ENCODE measurements at regions not wholly inside any gene's neighbourhood (a gene's known extent, or its start where the extent isn't known, plus 50 kb on each side); places are given as distances from the start of the nearest gene placed in this dataset.

DNA sequence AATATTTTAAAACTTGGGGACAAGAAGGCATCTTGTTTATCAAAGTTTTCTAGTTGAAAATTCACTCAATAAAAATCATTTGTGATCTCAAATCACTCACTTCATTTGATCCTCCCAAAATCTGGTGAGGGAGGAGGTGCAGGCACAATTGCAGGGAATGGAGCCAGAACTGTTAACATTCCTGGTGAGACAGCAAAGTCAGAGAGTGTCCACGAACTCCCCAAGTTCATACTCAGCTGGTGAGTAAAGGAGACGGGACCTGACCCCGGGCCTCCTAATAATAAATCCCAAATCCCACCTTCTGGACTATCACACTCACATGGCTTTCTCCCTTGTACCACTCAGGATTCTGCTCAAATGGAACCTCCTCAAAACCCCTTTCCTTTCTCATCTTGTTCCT is 252.3 kb upstream of the LRTM1 start:
- TF ChIP-seq POLR2A (IDR thresholded peaks at IDR 0.05; ENCODE audit: low read length) (no peak), GATA1 (IDR thresholded peaks at IDR 0.05; ENCODE audit: low read depth, low read length) (no peak)
- no peak for DNase-seq

DNA sequence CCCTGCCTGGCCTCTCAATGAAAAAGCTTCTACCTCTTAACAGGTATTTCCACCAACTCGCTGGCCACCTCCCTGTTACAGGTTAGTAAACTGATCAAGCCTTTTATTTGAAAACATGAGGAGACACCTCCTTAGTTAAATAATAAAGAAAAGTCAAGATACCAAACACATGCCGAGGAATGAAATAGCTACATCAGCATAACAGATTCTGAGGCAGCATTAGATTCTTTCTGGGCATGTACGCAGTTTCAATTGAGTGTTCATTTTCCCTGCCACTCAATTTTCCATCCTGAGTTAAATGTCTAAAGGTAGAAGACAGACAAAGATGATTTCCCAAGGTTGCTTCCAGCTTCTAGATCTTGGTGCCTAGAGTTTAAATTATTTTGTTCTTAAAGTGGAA is 250.5 kb upstream of the LRTM1 start:
- DNase-seq, result no peak
- TF ChIP-seq GATA1 (IDR thresholded peaks at IDR 0.05; ENCODE audit: low read depth, low read length) (no peak), POLR2A (IDR thresholded peaks at IDR 0.05; ENCODE audit: low read length) (no peak)

DNA sequence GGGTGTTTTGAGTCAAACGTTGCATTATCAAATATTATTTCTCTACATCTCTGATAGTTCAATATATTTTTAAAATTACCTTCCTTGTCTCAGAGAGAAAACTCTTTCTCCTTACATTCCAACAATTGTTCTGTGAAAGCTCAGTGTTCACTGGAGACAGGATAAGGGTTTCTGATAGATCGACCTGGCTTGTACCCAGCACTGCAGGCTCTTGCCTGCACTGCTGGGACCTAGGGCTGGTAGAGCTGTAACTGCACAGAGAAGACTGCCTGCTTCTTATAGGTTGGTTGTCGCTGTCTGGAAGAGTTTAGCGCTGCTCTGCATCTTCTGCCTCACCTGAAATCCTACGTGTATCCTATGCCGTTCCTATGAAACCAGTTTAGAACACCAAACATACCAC is 249.9 kb upstream of the LRTM1 start:
- no peak for TF ChIP-seq GATA1 (IDR thresholded peaks at IDR 0.05; ENCODE audit: low read depth, low read length)
- TF ChIP-seq POLR2A (IDR thresholded peaks at IDR 0.05; ENCODE audit: low read length), result no peak
- DNase-seq, result no peak

DNA sequence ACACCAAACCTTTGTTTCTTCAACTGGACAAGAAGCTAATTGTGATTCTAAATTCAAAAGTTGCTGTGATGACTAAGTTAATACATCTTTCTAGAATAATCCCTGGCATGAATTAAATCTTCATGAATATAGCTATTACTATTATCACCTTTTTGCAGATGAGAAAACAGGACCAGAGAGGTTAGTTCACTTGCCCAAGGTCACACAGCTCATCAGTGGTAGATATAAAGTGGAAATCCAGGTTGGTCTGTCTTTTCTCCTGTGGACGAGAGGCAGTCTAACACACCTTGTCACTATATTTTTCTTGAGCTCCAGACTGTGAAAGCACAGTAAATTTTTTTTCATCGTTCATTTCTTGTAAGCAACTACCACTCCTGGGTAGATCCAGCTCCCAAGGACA is 247.6 kb upstream of the LRTM1 start:
- no peak for DNase-seq
- TF ChIP-seq GATA1 (IDR thresholded peaks at IDR 0.05; ENCODE audit: low read depth, low read length) (no peak), POLR2A (IDR thresholded peaks at IDR 0.05; ENCODE audit: low read length) (no peak)

DNA sequence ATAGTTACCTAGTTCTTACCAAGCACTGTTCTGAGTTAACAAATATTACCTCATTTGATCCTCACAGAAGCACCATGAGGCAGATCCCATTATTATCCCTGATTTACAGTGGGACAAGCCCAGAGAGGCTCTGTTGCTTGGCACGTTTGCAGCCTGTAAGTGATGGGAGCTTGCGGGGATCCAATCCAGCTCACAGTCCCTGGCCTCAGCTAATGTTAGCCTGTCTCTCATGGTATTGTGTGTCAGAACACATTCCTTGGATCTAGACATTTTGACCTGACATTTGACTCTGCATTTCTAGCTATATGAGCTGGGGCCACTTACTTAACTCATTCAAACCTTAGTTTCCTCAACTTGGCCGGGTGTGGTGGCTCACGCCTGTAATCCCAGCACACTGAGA is 246.9 kb upstream of the LRTM1 start:
- TF ChIP-seq GATA1 (IDR thresholded peaks at IDR 0.05; ENCODE audit: low read depth, low read length), result no peak
- no peak for TF ChIP-seq POLR2A (IDR thresholded peaks at IDR 0.05; ENCODE audit: low read length)
- DNase-seq, result no peak

DNA sequence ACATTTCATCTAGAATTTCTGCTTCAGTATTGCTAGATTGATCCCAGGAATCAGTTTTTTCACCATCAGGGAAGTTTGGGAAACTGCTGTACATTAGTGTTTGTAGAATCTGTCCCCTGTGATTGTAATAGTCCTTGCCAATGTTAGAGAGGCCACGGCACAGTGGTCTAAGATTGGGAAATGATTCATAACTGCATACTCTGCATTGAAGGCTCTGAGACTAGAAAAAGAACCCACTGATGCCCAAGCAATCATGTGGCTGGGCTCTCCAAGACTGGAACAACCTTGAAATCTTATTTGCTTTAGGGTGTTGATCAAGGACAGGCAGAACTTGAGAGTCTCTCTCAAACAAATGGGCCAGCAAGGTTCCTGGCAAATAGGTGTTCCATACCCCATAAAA is 245.6 kb upstream of the LRTM1 start:
- TF ChIP-seq GATA1 (IDR thresholded peaks at IDR 0.05; ENCODE audit: low read depth, low read length) (no peak), POLR2A (IDR thresholded peaks at IDR 0.05; ENCODE audit: low read length) (no peak)
- no peak for DNase-seq

DNA sequence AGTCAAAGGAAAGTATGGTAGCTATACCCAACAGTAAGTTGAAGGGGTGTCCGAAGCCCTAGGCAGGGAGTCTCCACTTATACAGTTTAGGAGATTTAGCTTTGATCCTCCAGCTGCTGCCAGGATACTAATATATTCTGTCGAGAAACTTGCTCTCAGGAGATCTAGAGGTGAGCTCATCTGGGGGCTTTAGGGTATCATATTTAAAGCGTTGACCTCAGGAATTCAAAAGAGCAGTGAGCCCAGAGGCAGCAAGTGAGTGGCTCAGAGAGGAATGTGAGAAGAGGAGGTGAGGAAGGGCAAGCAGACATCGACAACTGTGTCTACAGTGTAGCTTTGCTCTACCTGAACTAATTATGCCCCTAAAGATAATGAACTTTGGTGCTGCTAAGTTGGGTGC is 245.1 kb upstream of the LRTM1 start:
- no peak for DNase-seq
- TF ChIP-seq POLR2A (IDR thresholded peaks at IDR 0.05; ENCODE audit: low read length) (no peak), GATA1 (IDR thresholded peaks at IDR 0.05; ENCODE audit: low read depth, low read length) (no peak)

DNA sequence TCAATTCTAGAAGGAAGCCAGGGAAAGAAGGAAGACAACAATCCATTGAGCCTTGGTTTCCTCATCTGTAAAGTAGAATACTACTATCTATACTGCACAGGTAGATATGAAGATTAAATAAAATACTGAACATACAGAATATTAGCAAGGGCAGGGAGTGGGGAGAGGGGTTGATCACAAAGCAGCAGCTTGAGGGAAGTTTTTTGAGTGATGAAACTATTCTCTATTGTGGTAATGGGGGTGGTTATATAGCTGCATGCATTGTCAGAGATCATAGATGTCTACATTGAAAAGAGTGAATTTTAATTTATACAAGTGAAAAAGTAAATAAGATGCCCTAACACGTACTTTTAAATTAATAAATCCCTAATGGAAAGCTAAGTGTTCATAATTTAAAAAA is 242.6 kb upstream of the LRTM1 start:
- TF ChIP-seq GATA1 (IDR thresholded peaks at IDR 0.05; ENCODE audit: low read depth, low read length), result no peak
- TF ChIP-seq POLR2A (IDR thresholded peaks at IDR 0.05; ENCODE audit: low read length), result no peak
- no peak for DNase-seq

GRCh38 chr3:55169608-55170072 is 241.8 kb upstream of the LRTM1 start:
- TF ChIP-seq GATA1 (IDR thresholded peaks at IDR 0.05; ENCODE audit: low read depth, low read length) (no peak), POLR2A (IDR thresholded peaks at IDR 0.05; ENCODE audit: low read length) (no peak)
- DNase-seq, result no peak

DNA sequence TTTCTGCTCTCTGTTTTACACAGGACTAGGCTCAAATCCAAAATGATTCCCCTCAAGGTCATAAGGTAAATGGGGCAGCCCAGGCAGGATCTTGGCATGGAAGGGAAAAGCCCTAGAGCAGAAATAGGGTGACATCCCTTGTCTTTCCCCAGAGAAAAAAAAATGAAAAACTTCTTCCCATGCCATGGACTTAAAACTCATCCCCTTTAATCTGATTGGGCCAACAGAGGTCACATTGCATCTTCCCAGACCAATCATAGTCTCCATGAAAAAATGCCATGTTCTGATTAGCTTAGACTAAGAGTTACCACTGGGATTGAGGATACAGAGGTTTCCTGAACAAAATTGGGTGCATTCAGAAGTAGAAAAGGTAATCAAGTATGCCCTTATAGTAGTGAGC is 241.3 kb upstream of the LRTM1 start:
- TF ChIP-seq POLR2A (IDR thresholded peaks at IDR 0.05; ENCODE audit: low read length), result no peak
- no peak for TF ChIP-seq GATA1 (IDR thresholded peaks at IDR 0.05; ENCODE audit: low read depth, low read length)

GRCh38 chr3:55167586-55168317 is 239.9 kb upstream of the LRTM1 start:
- TF ChIP-seq GATA1 (IDR thresholded peaks at IDR 0.05; ENCODE audit: low read depth, low read length) (no peak), POLR2A (IDR thresholded peaks at IDR 0.05; ENCODE audit: low read length) (no peak)
- no peak for DNase-seq

More for the DNA sequence above, 241.3 kb upstream of the LRTM1 start:
- no peak for DNase-seq

DNA sequence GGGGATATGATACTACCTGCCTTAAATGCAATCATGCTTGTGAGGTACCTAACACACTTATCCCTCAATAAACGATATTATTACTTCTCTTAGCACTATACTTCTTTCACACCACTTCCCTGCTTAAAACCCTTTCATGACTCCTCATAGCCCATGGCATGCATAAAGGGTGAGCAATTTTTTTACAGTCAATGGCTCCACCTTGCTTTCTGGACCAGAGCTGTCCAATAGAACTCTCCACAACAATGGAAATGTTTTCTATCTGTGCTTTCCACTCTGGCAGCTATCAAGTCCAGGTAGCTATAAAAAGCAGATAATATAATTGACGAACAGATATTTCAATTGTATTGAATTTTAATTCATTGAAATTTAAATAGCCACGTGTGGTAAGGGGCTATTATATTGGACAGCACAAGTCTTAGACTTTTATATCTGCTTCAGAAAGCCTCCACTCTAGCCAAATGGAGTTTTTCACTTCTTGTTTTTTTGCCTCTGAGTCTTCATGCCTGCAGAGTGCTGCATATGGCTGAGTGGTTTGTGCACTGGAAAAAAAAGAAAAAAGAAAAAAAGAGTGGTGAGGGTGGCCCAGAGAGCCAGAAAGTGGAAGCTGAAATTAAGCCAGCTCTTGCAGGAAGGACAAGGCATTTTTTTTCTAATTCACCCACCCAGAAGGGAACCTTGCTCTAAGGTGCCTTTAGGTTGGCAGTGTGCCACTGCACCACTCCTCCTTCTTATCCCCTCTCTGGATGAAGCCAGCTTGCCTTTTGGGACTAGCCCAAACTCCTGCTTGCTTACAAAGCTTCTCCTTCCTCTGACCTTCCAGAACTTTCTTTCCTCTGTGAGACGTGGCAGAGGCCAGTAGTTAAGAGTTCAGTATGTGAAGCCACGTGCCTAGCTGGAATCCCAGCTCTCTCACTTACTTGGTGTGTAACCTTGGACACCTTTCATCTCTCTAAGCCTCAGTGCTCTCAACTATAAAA is 239.0 kb upstream of the LRTM1 start:
- DNase-seq, result no peak
- TF ChIP-seq GATA1 (IDR thresholded peaks at IDR 0.05; ENCODE audit: low read depth, low read length), result no peak
- no peak for TF ChIP-seq POLR2A (IDR thresholded peaks at IDR 0.05; ENCODE audit: low read length)

DNA sequence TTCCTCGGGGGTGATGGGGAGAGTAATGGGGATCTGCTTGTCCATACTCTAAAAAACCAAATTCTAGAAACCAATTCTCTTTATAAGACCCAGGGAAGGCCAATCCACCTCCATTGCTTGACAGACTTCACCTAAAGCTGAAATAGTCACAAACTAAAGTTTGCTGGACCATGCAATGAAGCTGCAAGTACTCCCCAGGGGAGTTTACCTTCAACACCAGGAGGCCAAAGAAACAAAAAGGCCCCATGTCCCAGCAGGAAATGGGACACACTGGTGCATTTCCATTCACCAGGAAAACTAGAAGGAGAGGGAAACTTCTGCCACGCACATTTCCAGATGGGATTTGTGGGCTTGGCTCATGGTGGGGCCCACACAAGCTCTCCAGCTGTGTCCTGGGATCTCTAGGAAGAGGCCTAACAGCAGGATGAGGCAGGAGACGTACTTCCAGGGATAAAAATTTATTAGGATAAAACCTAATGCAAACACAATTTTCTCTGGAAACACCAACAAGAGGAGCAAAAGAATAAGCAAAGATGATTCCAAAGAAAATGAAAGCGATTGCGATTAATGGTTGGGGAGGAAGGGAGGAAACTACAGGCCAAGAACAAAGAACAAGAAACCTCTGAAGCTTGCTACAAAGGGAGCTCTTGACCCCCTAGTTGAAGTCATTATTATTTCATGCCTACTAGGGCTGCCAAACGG is 238.0 kb upstream of the LRTM1 start:
- DNase-seq, result no peak
- TF ChIP-seq POLR2A (IDR thresholded peaks at IDR 0.05; ENCODE audit: low read length), result no peak
- TF ChIP-seq GATA1 (IDR thresholded peaks at IDR 0.05; ENCODE audit: low read depth, low read length), result no peak

DNA sequence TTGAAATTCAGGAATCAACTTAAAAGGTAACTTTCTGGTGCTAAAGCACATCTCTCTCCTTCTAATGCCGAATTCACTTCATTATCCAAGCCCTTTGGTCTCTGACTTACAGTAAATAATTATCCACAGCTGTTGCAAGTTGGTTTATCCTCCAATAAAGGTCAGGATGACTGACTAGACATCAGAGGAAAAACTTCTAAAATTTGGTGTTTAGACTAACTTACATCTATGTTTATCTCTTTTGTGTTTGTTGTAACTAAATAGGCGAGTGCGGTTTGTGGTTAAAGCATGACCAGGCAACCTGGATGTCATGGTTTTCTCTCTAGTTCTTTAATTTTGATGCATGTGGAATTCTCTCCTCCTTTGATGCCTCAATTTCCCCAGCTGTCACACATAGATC is 237.4 kb upstream of the LRTM1 start:
- TF ChIP-seq GATA1 (IDR thresholded peaks at IDR 0.05; ENCODE audit: low read depth, low read length) (no peak), POLR2A (IDR thresholded peaks at IDR 0.05; ENCODE audit: low read length) (no peak)
- no peak for DNase-seq

Data from erythroblast (primary cell).